ENCODE measurements at regions not wholly inside any gene's neighbourhood (a gene's known extent, or its start where the extent isn't known, plus 50 kb on each side); places are given as distances from the start of the nearest gene placed in this dataset.

GRCh38 chr16:85312642-85313525, 200.6 kb upstream of the CIBAR2 start:
- no peak for DNase-seq

GRCh38 chr16:85313526-85314301, 201.4 kb upstream of the CIBAR2 start:
- no peak for DNase-seq

DNA sequence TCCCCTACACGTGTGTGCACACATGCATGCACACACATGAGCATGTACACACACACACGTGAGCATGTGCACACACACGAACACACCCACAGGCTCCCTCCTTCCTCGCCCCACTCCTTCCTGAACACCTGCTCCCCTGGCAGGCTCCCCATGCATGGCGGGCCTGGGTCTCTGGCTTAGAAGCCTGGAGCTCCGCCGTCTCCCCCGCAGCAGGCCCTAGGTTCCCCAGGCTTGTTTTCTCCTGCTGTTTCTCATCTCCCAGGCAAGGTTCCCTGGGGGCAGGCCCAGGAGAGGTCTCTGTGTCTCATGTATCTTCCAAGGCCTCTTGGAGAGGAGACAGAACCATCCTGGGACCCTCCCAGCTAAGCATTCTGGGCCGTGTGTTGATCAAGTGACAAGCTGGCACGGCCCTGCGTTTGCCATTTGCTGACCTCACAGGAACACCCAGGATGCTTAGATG, 202.3 kb upstream of the CIBAR2 start:
- DNase-seq: no peak

DNA sequence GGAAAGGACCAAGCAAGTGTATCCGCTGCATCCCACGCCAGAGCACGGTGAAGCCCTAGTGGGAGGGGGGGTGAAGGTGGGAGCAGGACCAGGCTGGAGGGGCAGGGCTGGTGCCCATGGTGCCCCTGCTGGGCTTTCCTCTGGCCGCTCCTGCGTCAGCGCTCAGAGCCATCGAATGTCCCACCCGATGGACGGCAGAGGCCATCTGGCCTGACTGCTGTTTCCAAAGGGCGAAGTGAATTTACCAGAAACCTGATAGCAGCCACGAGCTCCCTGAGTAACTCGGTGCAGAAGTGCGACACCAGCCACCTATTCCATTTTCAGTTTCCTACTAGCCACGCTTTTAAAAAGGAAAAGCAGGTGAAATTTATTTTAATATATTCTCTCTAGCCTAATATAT, 203.6 kb upstream of the CIBAR2 start:
- DNase-seq: no peak

DNA sequence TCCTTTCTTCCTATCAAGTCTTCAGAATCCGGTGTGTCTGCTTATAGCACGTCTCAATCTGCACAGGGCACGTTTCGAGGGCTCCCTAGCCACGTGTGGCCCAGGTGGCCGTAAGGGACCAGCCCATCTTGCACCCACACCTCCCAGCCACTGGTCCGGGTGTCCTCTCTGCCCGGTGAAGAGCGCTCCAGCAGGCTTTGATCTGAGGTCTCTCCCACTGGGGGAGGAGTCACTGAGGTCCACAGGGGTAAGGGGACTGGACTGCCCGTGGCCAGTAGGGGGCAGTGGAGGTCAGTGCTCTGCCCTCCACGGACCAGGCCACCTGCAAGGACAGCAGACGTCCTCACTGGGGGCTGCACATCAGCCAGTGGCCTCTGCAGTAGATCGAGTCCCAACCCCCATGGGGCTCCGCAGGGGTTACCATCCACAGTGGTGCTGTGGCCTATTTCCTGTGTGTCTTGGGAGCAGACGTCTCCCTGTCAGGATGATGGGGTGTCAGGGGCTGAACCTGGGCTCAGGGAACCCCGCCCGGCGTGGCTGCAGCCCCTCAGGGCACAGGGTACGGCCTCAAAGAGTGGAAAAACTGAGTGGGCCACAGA, 204.1 kb upstream of the CIBAR2 start:
- peak; percentile 42 for DNase-seq

GRCh38 chr16:85316944-85317343, 204.7 kb upstream of the CIBAR2 start:
- DNase-seq: no peak

- DNase-seq: no peak
Measured at GRCh38 chr16:85317704-85318103, 205.4 kb upstream of the CIBAR2 start.

DNA sequence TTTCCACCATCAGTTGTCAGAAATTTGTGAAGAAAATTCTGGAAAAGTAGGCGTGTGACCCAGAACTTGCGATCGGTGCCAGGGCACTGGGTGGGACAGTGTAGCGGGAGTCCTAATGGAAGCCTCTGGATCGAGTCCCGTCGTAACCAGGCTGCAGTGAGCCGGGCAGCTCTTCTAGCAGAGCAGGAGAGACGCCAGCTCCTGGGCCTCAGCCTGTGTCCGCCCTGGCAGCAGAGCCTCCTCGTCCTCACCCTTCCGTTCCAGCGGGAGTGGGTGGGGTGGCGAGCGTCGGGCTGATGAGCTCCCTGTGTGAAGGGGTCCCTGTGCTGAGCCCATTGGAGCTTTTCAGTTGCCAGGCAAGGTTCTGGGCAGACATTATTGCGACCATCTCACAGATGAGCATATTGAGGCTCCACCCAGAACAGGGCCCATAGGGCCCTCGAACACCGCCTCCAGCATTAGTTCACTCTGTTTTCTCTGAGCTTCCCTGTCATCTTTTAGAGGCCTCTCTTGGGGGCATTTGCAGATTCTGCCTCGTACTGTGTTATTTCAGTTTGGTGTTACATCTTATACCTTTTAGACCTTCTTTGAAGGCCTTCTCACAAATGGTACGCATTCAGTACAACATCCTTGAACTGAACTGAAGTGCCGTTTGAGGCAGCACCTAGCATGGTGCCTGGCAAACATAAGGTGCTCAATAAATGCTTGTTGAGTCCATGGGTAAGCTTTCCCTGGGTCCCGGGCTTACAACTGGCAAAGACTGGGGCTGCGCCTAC, 207.1 kb upstream of the CIBAR2 start:
- DNase-seq: no peak

DNA sequence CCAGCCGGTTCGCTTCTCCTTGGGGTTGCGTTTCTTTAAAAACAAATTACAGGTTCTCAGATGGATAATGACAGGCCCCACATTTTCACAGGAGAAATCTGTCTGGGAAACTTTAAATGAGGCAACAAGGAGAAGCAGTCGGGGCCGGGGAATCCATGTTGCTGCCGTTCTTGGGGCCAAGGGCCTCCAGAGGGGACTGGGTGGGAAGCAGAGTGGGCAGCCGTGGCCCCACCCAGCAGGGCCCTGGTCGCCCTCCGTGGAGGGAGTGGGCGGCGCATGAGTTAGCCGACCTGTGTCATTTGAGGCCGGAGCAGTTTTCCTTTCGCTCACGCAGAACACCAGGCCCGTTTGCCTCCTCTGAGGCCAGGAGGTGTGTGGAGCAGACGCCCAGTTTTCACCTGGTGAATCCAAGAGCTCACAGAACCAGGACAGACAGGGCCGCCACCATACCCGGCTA, 207.7 kb upstream of the CIBAR2 start:
- no peak for DNase-seq

- DNase-seq: no peak
Measured at GRCh38 chr16:85320677-85321385, 208.6 kb upstream of the CIBAR2 start.

GRCh38 chr16:85321509-85322271, 209.4 kb upstream of the CIBAR2 start:
- no peak for DNase-seq

DNA sequence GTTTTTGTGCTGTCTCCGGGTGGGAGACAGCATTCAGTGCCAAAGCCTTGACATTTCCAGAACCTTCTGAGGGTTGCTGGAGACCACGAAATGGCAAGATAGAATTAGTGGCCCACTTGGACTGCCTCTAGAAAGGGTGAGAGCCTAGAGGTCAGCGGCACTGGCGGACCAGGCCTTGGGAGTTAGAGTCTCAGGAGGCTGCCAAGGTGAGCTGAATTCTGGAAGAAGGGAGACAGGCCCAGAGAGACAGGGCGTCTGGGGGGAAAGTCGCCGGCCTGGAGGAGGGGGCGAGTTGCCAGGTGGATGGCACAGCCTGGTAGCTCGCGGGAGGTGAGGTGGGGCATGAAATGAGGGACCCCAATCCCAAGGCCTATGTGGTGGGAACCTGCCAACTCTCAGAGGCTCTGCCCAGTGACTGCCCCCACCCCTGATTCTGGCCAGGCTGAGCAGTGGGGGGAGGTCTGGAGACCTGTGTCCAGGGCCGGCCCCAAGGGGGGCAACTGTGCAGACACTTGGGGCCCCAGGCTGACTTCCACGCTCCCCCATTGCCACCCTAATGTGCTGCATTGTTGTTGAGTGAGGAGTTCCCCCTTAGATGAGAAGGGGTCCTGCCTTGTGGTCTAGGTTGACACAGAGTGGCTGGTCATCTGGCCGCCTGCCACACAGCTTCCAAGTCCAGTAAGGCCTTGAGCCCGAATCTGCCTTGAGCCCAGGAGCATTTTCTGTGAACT, 211.1 kb upstream of the CIBAR2 start:
- DNase-seq: no peak

GRCh38 chr16:85323961-85324253, 211.6 kb upstream of the CIBAR2 start:
- no peak for DNase-seq

- no peak for DNase-seq
Measured at GRCh38 chr16:85324488-85324887, 212.2 kb upstream of the CIBAR2 start.

DNA sequence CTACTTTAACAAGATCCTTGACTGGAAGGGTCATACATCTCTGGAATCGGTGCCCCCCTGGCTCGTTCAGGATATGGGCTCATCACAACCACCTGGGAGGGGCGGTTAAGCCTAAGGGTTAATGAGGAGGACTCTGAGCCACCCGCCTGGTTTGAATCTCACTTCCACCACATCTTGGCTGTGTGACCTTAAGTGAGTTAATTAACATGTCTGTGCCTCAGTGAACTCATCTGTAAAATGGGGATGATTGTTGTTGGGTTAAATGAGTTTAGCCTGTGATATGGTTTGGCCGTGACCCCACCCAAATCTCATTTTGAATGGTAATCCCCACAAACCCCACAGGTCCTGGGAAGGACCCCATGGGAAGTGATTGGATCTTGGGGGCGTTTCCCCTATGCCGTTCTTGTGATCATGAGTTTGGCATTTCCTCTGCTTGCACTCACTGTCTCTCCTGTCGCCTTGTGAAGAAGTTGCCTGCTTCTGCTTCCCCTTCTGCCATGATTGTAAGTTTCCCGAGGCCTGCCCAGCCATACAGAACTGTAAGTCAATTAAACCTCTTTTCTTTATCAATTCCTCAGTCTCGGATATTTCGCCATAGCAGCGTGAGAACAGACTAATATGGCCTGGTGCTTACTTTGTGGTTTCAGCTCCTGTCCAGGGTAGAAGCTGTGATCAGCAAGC, 214.0 kb upstream of the CIBAR2 start:
- no peak for DNase-seq

- no peak for DNase-seq
Measured at GRCh38 chr16:85326794-85327181, 214.5 kb upstream of the CIBAR2 start.

GRCh38 chr16:85327731-85328675, 215.7 kb upstream of the CIBAR2 start:
- no peak for DNase-seq

- DNase-seq: no peak
Measured at GRCh38 chr16:85328676-85329058, 216.4 kb upstream of the CIBAR2 start.
